EL (cell line): ENCODE measurements at regions not wholly inside any gene's neighbourhood (a gene's known extent, or its start where the extent isn't known, plus 50 kb on each side); places are given as distances from the start of the nearest gene placed in this dataset.
A peak's percentile ranks its signal among the peaks of the same experiment; 100 is the strongest.

Experiments
- DNase-seq: peaks from one replicate; pipeline ENCODE4 v3.0.0-alpha.2; 2016

DNA sequence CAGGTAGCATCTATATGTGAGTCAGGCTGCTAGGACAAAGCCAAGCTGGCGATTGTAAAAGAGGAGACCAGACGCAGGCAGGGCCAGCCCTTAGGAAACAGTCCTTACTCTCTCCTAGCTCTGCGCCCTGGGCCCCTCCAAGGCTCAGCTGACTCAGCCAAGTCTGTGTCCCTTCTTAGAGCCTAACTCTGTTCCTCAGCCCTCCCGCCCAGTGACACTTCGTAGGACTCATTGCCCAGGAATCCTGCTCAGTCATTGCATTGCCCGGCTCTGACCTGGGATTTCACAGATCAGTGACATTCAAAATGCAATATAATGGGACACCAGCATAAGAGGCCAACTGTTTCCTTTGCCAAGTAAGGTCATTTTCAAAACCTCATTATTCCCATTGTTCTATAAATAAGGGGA lies 244.2 kb downstream of the TLE3 start:
- peak; percentile 92 for DNase-seq

DNA sequence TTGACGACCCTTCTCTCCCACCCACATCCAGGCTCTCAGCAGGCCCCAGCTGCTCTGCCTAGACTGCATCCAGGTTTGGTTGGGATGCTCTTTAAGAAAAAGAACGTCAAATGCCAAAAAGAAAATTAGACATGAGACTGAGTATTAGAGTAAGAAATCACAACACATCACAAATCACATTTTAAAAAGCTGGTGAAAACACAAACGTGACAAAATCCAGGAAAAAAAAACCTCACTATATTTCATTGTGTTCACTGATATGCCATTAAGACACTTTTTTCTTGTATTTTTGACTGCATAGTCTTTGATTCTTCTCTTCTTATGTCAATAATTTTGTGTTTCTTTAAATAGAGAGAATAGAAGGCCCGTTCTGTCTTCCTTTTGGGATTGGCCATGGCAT lies 243.7 kb downstream of the TLE3 start:
- DNase-seq, result no peak

- peak; percentile 82 for DNase-seq
These were observed 243.1 kb downstream of the TLE3 start for GRCh38 chr15:69854521-69855181.

DNA sequence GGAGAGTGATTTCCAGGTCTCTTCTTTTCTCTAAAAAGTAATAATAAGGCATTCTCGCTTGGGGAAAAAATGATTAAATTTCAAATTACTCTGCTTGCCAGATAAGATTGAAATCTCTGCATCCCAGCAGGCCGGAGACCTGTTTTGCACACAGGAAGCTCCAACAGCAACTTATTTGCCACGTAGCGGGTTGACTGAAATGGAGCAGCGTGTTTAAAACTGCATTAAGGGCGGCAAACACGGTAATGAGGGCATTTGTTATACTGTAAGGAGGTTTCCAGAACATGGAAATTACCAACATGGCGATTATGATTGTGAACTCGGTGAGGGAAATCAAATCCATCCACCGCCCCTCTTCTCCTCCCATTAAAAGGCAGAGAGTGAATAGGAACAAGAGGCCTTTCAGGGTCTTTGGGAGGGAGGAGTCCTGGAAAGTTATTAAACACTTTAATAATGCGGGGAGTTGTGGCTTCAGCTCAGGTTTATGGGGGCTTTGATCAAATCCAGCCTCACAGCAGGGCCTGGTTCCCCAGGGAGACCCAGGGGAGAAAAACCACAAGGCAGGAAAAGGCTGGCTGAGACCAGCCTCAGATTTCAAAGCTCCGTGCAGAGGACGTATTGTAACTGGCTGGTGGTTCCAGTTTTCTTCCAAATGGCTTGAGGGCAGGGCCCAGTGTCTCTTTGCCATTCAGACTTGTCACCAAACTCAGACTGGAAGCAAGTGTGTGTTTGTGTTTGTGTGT lies 242.3 kb downstream of the TLE3 start:
- DNase-seq, result peak; percentile 6

DNA sequence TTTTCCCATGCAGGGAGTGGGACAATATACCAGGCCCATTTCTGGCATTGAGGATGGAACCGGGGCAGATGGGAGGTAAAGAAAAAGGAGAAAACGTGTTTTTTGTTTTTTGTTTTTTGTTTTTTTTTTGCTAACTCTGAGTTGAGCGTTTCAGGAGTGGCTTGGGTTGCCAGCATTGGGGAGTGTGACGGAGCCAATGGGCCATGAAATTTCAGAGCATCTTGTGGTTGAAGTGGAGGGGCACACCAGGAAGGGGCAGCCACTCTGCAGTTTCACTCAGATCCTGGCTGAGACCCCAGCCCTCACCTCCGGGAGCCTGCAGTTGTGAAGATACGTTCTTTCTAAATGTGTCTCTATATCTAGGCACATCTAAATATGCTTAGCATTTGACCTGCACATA lies 240.5 kb downstream of the TLE3 start:
- DNase-seq, result no peak

DNA sequence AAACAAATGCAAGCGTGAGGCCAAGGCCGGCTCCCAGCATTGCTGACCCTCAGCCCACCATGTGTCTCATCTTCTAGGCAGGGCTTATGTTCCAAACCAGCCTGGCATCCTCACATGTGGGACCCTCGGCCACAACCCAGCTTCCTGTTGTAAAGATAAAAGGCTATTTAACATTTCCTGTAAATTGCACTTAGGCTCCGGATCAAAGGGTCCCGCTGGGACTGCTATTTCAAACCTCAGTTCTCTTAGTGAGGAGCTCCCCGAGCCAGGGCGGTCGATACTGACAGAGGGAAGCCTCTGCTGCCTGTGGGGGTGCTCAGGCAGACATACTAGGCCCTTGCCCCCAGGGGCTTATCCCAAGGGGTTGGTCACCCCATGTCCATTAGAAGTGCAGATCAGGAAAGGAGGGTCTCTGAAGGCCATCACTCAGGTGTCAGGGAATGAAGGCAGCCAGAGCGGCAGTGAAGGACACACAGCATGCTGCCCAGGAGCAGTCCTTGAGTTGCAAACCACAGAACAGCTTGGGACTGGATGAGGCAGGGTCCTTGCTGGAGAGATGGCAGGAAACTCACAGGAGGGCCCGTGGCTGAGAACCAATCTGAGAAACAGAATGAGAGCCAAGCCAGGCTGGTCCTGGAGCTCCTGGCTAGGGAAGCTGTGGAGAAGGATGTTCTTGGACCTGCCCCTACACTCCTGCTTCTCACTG lies 239.9 kb downstream of the TLE3 start:
- DNase-seq, result no peak

DNA sequence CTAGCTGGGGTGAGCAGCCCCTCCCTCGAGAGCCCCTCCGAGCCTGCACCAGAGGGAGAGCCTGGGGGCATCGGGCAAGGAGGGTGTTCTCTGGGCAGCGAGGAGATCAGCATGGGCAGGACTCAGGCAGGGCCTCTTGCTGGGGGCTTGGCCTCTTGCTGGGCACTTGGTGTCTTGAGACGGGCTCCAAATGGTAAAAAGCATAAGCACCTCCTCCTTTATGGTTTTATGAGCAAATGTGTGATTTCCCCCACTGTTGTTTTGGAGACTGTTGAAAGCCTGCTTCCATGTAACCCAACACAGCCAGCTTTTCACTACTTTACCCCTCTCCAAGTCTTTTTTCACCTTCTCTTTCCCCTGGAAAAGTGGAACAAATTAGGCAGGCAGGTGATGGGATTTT lies 239.3 kb downstream of the TLE3 start:
- no peak for DNase-seq

- no peak for DNase-seq
These were observed 237.9 kb downstream of the TLE3 start for GRCh38 chr15:69859866-69860265.

DNA sequence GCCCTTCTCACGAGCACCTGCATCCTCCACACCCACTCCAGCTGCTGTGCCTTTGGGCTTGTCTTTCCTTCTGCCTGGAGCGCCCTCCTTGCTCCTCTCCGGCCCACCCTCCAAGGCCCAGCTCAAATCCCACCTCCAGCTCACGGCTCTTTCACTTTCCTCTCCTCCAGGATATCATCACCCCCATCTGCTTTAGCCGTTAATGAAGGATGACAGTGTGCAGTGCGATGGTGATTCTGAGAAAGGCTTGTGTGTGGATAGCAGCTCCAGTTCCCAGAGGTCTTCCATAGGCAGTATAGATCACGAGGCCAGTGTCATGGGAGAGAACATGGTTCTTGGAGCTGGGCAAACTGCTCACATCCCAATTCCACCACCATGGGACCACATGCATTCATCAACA lies 237.4 kb downstream of the TLE3 start:
- DNase-seq, result no peak

DNA sequence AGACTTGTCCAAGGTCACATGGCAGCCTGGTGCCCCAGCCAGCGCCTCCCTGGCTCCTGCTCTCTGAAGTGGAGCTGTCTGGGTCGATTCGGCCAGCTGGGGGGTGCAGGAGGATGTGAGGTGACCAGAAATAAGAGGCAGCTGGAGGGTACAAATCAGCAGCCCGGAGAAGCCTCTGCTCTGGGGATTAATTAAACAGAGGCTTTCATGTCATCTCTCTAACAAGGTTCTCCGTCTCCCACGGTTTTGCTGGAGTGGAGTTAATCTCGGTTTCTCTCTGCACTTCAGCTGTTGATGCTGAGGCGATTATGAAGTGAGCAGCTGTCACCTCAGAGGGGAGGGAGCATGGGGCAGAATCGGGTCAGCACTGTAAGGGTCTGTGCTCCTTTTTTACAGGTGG lies 236.8 kb downstream of the TLE3 start:
- DNase-seq, result no peak

DNA sequence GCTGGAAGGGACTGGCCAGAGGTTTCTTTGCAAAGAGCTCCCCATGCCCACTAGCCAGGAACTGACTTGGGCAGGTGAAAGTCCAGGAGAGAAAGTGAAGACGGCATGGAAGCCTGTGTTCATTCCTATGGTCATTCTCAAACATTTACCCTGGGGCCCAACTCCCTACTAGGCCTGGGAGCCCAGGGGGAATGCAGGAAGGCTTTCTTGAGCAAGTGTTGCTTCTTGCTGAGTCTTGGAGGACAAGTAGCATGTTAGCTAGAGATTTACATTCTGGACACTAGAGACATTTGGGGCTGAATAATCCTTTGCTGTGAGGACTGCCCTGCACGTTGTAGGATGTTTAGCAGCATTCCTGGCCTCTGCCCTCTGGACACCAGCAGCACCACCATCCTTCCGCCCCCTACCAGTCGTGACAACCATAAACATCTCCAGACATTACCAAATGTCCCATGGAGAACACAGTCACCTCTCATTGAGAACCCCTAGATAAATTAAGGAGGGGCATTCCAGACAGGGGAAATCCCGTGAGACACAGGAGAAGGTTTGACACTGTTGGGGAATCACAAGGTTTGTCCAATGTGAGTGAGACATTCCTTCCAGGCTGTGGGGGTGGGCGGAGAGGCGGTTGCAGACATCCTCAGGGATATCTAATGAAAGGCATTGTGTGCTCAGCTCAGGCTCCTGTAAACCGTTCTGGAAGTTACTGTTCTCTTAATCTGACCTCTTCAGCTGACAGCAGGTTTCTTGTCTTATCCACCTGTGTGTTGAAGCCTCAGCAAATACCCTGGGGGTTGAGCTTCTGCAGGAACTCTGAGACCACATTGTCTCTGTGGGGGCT lies 236.2 kb downstream of the TLE3 start:
- DNase-seq, result peak; percentile 18

GRCh38 chr15:69862540-69862939 lies 235.2 kb downstream of the TLE3 start:
- DNase-seq, result no peak

GRCh38 chr15:69863446-69863845 lies 234.3 kb downstream of the TLE3 start:
- no peak for DNase-seq

DNA sequence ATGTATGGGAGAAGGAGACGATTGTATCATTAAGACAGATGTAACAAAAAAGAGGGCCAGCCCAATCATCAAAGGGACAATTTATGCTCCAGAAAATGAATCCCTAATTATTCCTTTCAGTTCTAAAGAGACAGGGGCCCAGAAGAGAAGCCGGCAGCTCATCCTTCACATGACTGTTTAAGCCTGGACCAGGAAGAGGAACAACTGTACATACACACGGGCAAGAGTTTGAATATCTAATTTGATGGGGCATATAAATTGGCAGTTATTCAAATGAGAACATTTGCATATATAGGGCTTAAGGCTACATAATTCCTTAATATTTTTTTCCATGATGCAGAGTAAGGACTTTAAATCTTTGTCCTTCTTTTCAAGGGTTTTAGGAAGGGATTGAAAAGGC lies 232.3 kb downstream of the TLE3 start:
- no peak for DNase-seq

DNA sequence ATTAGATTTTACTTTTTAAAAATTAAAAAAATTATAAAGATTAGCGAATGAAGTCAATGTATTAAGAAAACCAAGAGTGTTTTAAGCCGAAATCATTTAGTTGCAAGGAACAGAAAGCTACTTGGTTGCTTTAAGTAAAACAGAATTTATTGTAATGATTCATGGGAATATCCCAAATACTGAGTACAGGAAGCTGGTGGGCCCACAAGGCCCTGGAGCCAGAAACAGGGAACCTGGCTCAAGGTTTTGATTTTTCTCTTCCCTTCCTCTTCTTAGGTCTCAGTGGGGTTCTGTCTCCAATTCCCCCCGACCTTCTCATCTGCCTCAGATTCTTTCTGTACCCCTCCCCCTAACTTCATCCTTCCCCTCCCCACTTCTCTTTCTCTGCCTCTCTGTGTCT lies 229.0 kb downstream of the TLE3 start:
- no peak for DNase-seq

- DNase-seq, result no peak
These were observed 228.4 kb downstream of the TLE3 start for GRCh38 chr15:69869291-69869690.

- no peak for DNase-seq
These were observed 227.7 kb downstream of the TLE3 start for GRCh38 chr15:69869881-69870505.

DNA sequence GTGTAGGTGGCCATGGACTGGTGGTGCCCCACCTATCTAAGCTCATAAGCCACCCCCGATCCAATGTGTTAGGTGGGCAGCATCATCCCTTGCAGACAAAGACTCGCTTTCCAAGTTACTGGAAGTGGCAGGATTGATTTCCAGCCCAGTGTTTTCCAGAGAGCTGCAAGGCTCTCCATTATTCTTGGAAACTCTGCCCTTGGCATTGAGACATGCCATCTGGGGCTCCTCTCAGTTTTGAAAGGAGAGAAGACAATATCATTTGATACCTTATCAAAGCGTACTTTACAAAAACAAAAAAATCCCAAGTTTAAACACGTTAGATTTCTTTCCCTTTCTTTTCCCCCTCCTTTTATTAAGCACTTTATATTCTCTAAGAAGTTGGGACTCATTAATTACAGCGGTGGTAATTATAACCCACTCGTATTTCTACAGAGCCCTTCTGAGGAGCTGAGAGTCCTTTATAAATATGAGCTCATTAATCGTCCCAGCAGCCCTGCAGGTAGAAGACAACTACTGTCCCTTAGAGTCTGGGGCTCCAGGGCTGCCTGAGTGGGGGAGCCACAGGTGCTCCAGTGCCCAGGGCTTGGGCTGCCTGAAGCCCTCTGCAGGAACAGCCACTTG lies 226.1 kb downstream of the TLE3 start:
- no peak for DNase-seq

DNA sequence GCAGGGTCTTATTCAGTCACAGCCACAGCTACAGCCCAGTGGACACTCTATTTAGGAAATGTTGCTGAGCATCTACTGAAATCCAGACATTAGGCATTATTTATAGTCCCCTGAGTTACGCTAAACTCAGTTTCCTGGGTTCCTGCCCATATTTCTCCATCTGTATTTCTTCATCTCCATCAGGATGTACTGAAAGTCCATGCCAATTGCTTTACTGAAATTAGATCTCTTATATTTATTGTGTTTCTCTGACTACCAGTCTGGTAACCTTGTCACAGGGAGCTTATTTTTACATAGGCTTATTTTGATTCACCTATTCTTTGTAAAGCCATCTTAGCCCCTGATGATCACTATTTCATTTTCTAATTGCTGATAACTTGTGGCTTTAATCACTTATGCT lies 223.9 kb downstream of the TLE3 start:
- DNase-seq, result no peak

DNA sequence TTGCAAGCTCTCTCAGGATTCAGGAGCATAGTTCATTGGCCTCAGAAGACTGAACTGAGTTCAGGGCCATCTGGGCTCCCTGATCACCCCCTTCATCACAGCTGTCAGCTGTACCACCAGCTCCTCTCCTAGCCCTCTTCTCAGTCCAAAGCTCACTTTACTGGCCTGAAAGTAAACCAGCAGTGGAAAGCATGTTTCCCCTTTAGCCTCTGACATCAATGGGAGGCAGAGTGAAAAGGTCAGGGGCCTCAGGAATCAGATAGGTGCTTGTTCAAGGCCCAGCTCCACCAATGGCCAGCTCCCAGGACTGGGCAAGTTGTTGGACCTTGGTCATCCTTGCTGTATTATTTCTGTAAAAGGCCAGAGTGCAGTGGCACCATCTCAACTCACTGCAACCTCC lies 223.4 kb downstream of the TLE3 start:
- no peak for DNase-seq

GRCh38 chr15:69876064-69876940 lies 221.4 kb downstream of the TLE3 start:
- DNase-seq, result no peak
